ENCODE measurements at regions not wholly inside any gene's neighbourhood (a gene's known extent, or its start where the extent isn't known, plus 50 kb on each side); places are given as distances from the start of the nearest gene placed in this dataset.

GRCh38 chr4:130568746-130569145 lies 1472.8 kb downstream of the C4orf33 start:
- Histone ChIP-seq H3K9ac (ENCODE audit: insufficient read length) (no peak overlapping the region), H3K4me3 (no peak overlapping the region), H3K36me3 (ENCODE audit: insufficient read depth, low read length) (no peaks in the 10 kb centered on the region), H3K9me3 (ENCODE audit: low read depth, low read length) (no peaks in the 10 kb centered on the region), H3K27ac (no peak overlapping the region)
- no peak for DNase-seq (ENCODE audit: low read depth, low spot score)
- no peak for TF ChIP-seq FOXP2 (optimal IDR thresholded peaks at IDR 0.05; ENCODE audit: control extremely low read depth, extremely low read length, insufficient read depth)

- H3K27ac ChIP-seq = no peak overlapping the region
Measured at GRCh38 chr4:130573742-130574141, 1477.8 kb downstream of the C4orf33 start.

GRCh38 chr4:130574215-130574614 lies 1478.3 kb downstream of the C4orf33 start:
- H3K27ac ChIP-seq = no peak overlapping the region
- no peaks in the 10 kb centered on the region for H3K36me3 ChIP-seq (ENCODE audit: insufficient read depth, low read length)
- no peak overlapping the region for H3K4me3 ChIP-seq
- H3K9me3 ChIP-seq (ENCODE audit: low read depth, low read length) = no peaks in the 10 kb centered on the region
- TF ChIP-seq POLR2AphosphoS5 (IDR thresholded peaks at IDR 0.05; ENCODE audit: borderline replicate concordance, low read depth, low read length) = no peak
- no peak for TF ChIP-seq FOXP2 (optimal IDR thresholded peaks at IDR 0.05; ENCODE audit: control extremely low read depth, extremely low read length, insufficient read depth)
- no peak for TF ChIP-seq EZH2 (IDR thresholded peaks at IDR 0.05)
- DNase-seq (ENCODE audit: low read depth, low spot score) = no peak
- H3K9ac ChIP-seq (ENCODE audit: insufficient read length) = no peak overlapping the region

More at GRCh38 chr4:130573742-130574141, 1477.8 kb downstream of the C4orf33 start:
- Histone ChIP-seq H3K9me3 (ENCODE audit: low read depth, low read length) (no peaks in the 10 kb centered on the region), H3K36me3 (ENCODE audit: insufficient read depth, low read length) (no peaks in the 10 kb centered on the region), H3K9ac (ENCODE audit: insufficient read length) (no peak overlapping the region), H3K4me3 (no peak overlapping the region)
- TF ChIP-seq EZH2 (IDR thresholded peaks at IDR 0.05) = no peak
- no peak for TF ChIP-seq POLR2AphosphoS5 (IDR thresholded peaks at IDR 0.05; ENCODE audit: borderline replicate concordance, low read depth, low read length)
- TF ChIP-seq FOXP2 (optimal IDR thresholded peaks at IDR 0.05; ENCODE audit: control extremely low read depth, extremely low read length, insufficient read depth) = no peak
- DNase-seq (ENCODE audit: low read depth, low spot score) = no peak

GRCh38 chr4:130576218-130576617 lies 1480.3 kb downstream of the C4orf33 start:
- Histone ChIP-seq H3K4me3 (no peak overlapping the region), H3K27ac (no peak overlapping the region), H3K9me3 (ENCODE audit: low read depth, low read length) (no peaks in the 10 kb centered on the region), H3K9ac (ENCODE audit: insufficient read length) (no peak overlapping the region), H3K36me3 (ENCODE audit: insufficient read depth, low read length) (no peaks in the 10 kb centered on the region)
- TF ChIP-seq EZH2 (IDR thresholded peaks at IDR 0.05) = no peak
- TF ChIP-seq POLR2AphosphoS5 (IDR thresholded peaks at IDR 0.05; ENCODE audit: borderline replicate concordance, low read depth, low read length) = no peak
- TF ChIP-seq FOXP2 (optimal IDR thresholded peaks at IDR 0.05; ENCODE audit: control extremely low read depth, extremely low read length, insufficient read depth) = no peak
- no peak for DNase-seq (ENCODE audit: low read depth, low spot score)

- Histone ChIP-seq H3K9me3 (ENCODE audit: low read depth, low read length) (no peaks in the 10 kb centered on the region), H3K36me3 (ENCODE audit: insufficient read depth, low read length) (no peaks in the 10 kb centered on the region), H3K27ac (no peak overlapping the region), H3K9ac (ENCODE audit: insufficient read length) (no peak overlapping the region), H3K4me3 (no peak overlapping the region)
- no peak for DNase-seq (ENCODE audit: low read depth, low spot score)
- TF ChIP-seq FOXP2 (optimal IDR thresholded peaks at IDR 0.05; ENCODE audit: control extremely low read depth, extremely low read length, insufficient read depth) = no peak
- TF ChIP-seq POLR2AphosphoS5 (IDR thresholded peaks at IDR 0.05; ENCODE audit: borderline replicate concordance, low read depth, low read length) = no peak
- no peak for TF ChIP-seq EZH2 (IDR thresholded peaks at IDR 0.05)
Measured at GRCh38 chr4:130591091-130591490, 1495.1 kb downstream of the C4orf33 start.

GRCh38 chr4:130600706-130601105 lies 1504.8 kb downstream of the C4orf33 start:
- Histone ChIP-seq H3K36me3 (ENCODE audit: insufficient read depth, low read length) (no peaks in the 10 kb centered on the region), H3K4me3 (no peak overlapping the region), H3K9me3 (ENCODE audit: low read depth, low read length) (0 out of 2 replicates have a peak, but pooled peaks cover 4% of the 10 kb centered on the region), H3K27ac (no peak overlapping the region), H3K9ac (ENCODE audit: insufficient read length) (no peak overlapping the region)
- DNase-seq (ENCODE audit: low read depth, low spot score) = no peak
- TF ChIP-seq POLR2AphosphoS5 (IDR thresholded peaks at IDR 0.05; ENCODE audit: borderline replicate concordance, low read depth, low read length) = no peak
- no peak for TF ChIP-seq EZH2 (IDR thresholded peaks at IDR 0.05)
- TF ChIP-seq FOXP2 (optimal IDR thresholded peaks at IDR 0.05; ENCODE audit: control extremely low read depth, extremely low read length, insufficient read depth) = no peak

GRCh38 chr4:130603043-130603442 lies 1507.1 kb downstream of the C4orf33 start:
- TF ChIP-seq POLR2AphosphoS5 (IDR thresholded peaks at IDR 0.05; ENCODE audit: borderline replicate concordance, low read depth, low read length) (no peak), EZH2 (IDR thresholded peaks at IDR 0.05) (no peak), FOXP2 (optimal IDR thresholded peaks at IDR 0.05; ENCODE audit: control extremely low read depth, extremely low read length, insufficient read depth) (no peak)
- Histone ChIP-seq H3K27ac (no peak overlapping the region), H3K4me3 (no peak overlapping the region), H3K9ac (ENCODE audit: insufficient read length) (no peak overlapping the region), H3K9me3 (ENCODE audit: low read depth, low read length) (no peaks in the 10 kb centered on the region), H3K36me3 (ENCODE audit: insufficient read depth, low read length) (no peaks in the 10 kb centered on the region)
- DNase-seq (ENCODE audit: low read depth, low spot score) = no peak

GRCh38 chr4:130608121-130608520 lies 1512.2 kb downstream of the C4orf33 start:
- no peak for TF ChIP-seq EZH2 (IDR thresholded peaks at IDR 0.05)
- no peak for TF ChIP-seq POLR2AphosphoS5 (IDR thresholded peaks at IDR 0.05; ENCODE audit: borderline replicate concordance, low read depth, low read length)
- TF ChIP-seq FOXP2 (optimal IDR thresholded peaks at IDR 0.05; ENCODE audit: control extremely low read depth, extremely low read length, insufficient read depth) = no peak
- no peaks in the 10 kb centered on the region for H3K36me3 ChIP-seq (ENCODE audit: insufficient read depth, low read length)
- no peak overlapping the region for H3K9ac ChIP-seq (ENCODE audit: insufficient read length)
- DNase-seq (ENCODE audit: low read depth, low spot score) = no peak
- H3K27ac ChIP-seq = no peak overlapping the region
- H3K9me3 ChIP-seq (ENCODE audit: low read depth, low read length) = no peaks in the 10 kb centered on the region
- H3K4me3 ChIP-seq = no peak overlapping the region

- H3K9ac ChIP-seq (ENCODE audit: insufficient read length) = no peak overlapping the region
- no peak overlapping the region for H3K4me3 ChIP-seq
- no peak overlapping the region for H3K27ac ChIP-seq
- no peak for TF ChIP-seq FOXP2 (optimal IDR thresholded peaks at IDR 0.05; ENCODE audit: control extremely low read depth, extremely low read length, insufficient read depth)
- no peak for TF ChIP-seq POLR2AphosphoS5 (IDR thresholded peaks at IDR 0.05; ENCODE audit: borderline replicate concordance, low read depth, low read length)
- no peak for TF ChIP-seq EZH2 (IDR thresholded peaks at IDR 0.05)
- no peaks in the 10 kb centered on the region for H3K36me3 ChIP-seq (ENCODE audit: insufficient read depth, low read length)
- no peaks in the 10 kb centered on the region for H3K9me3 ChIP-seq (ENCODE audit: low read depth, low read length)
- DNase-seq (ENCODE audit: low read depth, low spot score) = no peak
Measured at GRCh38 chr4:130628531-130628930, 1532.6 kb downstream of the C4orf33 start.

Measured in SK-N-MC (cell line).